ENCODE measurements at regions not wholly inside any gene's neighbourhood (a gene's known extent, or its start where the extent isn't known, plus 50 kb on each side); places are given as distances from the start of the nearest gene placed in this dataset.

- Mint-ChIP-seq H3K27ac (no peak overlapping the region), H3K36me3 (no peaks in the 10 kb centered on the region), H3K9me3 (peaks cover 20% of the 10 kb centered on the region), H3K4me3 (no peak overlapping the region), H3K4me1 (no peaks in the 10 kb centered on the region), H3K27me3 (no peaks in the 10 kb centered on the region)
- DNase-seq = no peak
- CTCF ChIA-PET = no interaction called here
Observed at GRCh38 chr11:92707173-92707619, 262.3 kb upstream of the MTNR1B start.

- Mint-ChIP-seq H3K4me1 (no peaks in the 10 kb centered on the region), H3K36me3 (no peaks in the 10 kb centered on the region), H3K27me3 (no peaks in the 10 kb centered on the region), H3K9me3 (peaks cover 20% of the 10 kb centered on the region), H3K27ac (no peak overlapping the region), H3K4me3 (no peak overlapping the region)
- CTCF ChIA-PET = no interaction called here
- no peak for DNase-seq
Observed at GRCh38 chr11:92707665-92708064, 261.8 kb upstream of the MTNR1B start.

- Mint-ChIP-seq H3K4me3 (no peak overlapping the region), H3K36me3 (no peaks in the 10 kb centered on the region), H3K27me3 (no peaks in the 10 kb centered on the region), H3K9me3 (peaks cover 19% of the 10 kb centered on the region), H3K4me1 (no peaks in the 10 kb centered on the region), H3K27ac (no peak overlapping the region)
- no peak for DNase-seq
- CTCF ChIA-PET = no interaction called here
Observed at GRCh38 chr11:92709329-92709728, 260.1 kb upstream of the MTNR1B start.

- no peaks in the 10 kb centered on the region for H3K36me3 Mint-ChIP-seq
- H3K4me1 Mint-ChIP-seq = no peaks in the 10 kb centered on the region
- H3K4me3 Mint-ChIP-seq = no peak overlapping the region
- CTCF ChIA-PET = no interaction called here
- no peak overlapping the region for H3K27ac Mint-ChIP-seq
- H3K27me3 Mint-ChIP-seq = no peaks in the 10 kb centered on the region
- H3K9me3 Mint-ChIP-seq = no peaks in the 10 kb centered on the region
- no peak for DNase-seq
Observed at GRCh38 chr11:92711926-92712325, 257.5 kb upstream of the MTNR1B start.

GRCh38 chr11:92714111-92714510 lies 255.3 kb upstream of the MTNR1B start:
- Mint-ChIP-seq H3K9me3 (no peaks in the 10 kb centered on the region), H3K4me3 (no peak overlapping the region), H3K27me3 (no peaks in the 10 kb centered on the region), H3K36me3 (no peaks in the 10 kb centered on the region), H3K27ac (no peak overlapping the region), H3K4me1 (no peaks in the 10 kb centered on the region)
- DNase-seq = no peak
- CTCF ChIA-PET = no interaction called here

GRCh38 chr11:92717240-92717639 lies 252.2 kb upstream of the MTNR1B start:
- Mint-ChIP-seq H3K36me3 (no peaks in the 10 kb centered on the region), H3K4me3 (no peak overlapping the region), H3K9me3 (no peaks in the 10 kb centered on the region), H3K4me1 (no peaks in the 10 kb centered on the region), H3K27me3 (no peaks in the 10 kb centered on the region), H3K27ac (no peak overlapping the region)
- CTCF ChIA-PET = no interaction called here
- DNase-seq = no peak

- H3K4me3 Mint-ChIP-seq = no peak overlapping the region
- CTCF ChIA-PET = no interaction called here
- no peaks in the 10 kb centered on the region for H3K36me3 Mint-ChIP-seq
- H3K27me3 Mint-ChIP-seq = no peaks in the 10 kb centered on the region
- H3K4me1 Mint-ChIP-seq = no peaks in the 10 kb centered on the region
- H3K9me3 Mint-ChIP-seq = peaks cover 5% of the 10 kb centered on the region
- DNase-seq = no peak
- no peak overlapping the region for H3K27ac Mint-ChIP-seq
Observed at GRCh38 chr11:92720385-92720784, 249.1 kb upstream of the MTNR1B start.

GRCh38 chr11:92725352-92725751 lies 244.1 kb upstream of the MTNR1B start:
- CTCF ChIA-PET = no interaction called here
- no peak for DNase-seq
- Mint-ChIP-seq H3K36me3 (no peaks in the 10 kb centered on the region), H3K4me3 (no peak overlapping the region), H3K27me3 (no peaks in the 10 kb centered on the region), H3K4me1 (no peaks in the 10 kb centered on the region), H3K9me3 (peaks cover 5% of the 10 kb centered on the region), H3K27ac (no peak overlapping the region)

- H3K27ac Mint-ChIP-seq = no peak overlapping the region
- no peaks in the 10 kb centered on the region for H3K36me3 Mint-ChIP-seq
- H3K4me1 Mint-ChIP-seq = no peaks in the 10 kb centered on the region
- peaks cover 5% of the 10 kb centered on the region for H3K9me3 Mint-ChIP-seq
- H3K4me3 Mint-ChIP-seq = no peak overlapping the region
- DNase-seq = no peak
- CTCF ChIA-PET = no interaction called here
- no peaks in the 10 kb centered on the region for H3K27me3 Mint-ChIP-seq
Observed at GRCh38 chr11:92727123-92727522, 242.3 kb upstream of the MTNR1B start.

GRCh38 chr11:92727769-92728168 lies 241.7 kb upstream of the MTNR1B start:
- Mint-ChIP-seq H3K27me3 (no peaks in the 10 kb centered on the region), H3K9me3 (peaks cover 5% of the 10 kb centered on the region), H3K4me3 (no peak overlapping the region), H3K4me1 (no peaks in the 10 kb centered on the region), H3K27ac (no peak overlapping the region), H3K36me3 (no peaks in the 10 kb centered on the region)
- no peak for DNase-seq
- CTCF ChIA-PET = no interaction called here

GRCh38 chr11:92728628-92729027 lies 240.8 kb upstream of the MTNR1B start:
- Mint-ChIP-seq H3K4me1 (no peaks in the 10 kb centered on the region), H3K36me3 (no peaks in the 10 kb centered on the region), H3K9me3 (peaks cover 3% of the 10 kb centered on the region), H3K27ac (no peak overlapping the region), H3K4me3 (no peak overlapping the region), H3K27me3 (no peaks in the 10 kb centered on the region)
- DNase-seq = no peak
- CTCF ChIA-PET = no interaction called here

- Mint-ChIP-seq H3K27ac (no peak overlapping the region), H3K9me3 (no peaks in the 10 kb centered on the region), H3K36me3 (no peaks in the 10 kb centered on the region), H3K27me3 (no peaks in the 10 kb centered on the region), H3K4me3 (no peak overlapping the region), H3K4me1 (no peaks in the 10 kb centered on the region)
- no peak for DNase-seq
- CTCF ChIA-PET = no interaction called here
Observed at GRCh38 chr11:92735039-92735438, 234.4 kb upstream of the MTNR1B start.

- no peaks in the 10 kb centered on the region for H3K4me1 Mint-ChIP-seq
- H3K36me3 Mint-ChIP-seq = no peaks in the 10 kb centered on the region
- H3K27me3 Mint-ChIP-seq = no peaks in the 10 kb centered on the region
- no peak overlapping the region for H3K27ac Mint-ChIP-seq
- no peak overlapping the region for H3K4me3 Mint-ChIP-seq
- CTCF ChIA-PET = no interaction called here
- H3K9me3 Mint-ChIP-seq = no peaks in the 10 kb centered on the region
- no peak for DNase-seq
Observed at GRCh38 chr11:92738276-92738675, 231.2 kb upstream of the MTNR1B start.

- H3K36me3 Mint-ChIP-seq = no peaks in the 10 kb centered on the region
- CTCF ChIA-PET = no interaction called here
- no peaks in the 10 kb centered on the region for H3K27me3 Mint-ChIP-seq
- no peaks in the 10 kb centered on the region for H3K9me3 Mint-ChIP-seq
- no peaks in the 10 kb centered on the region for H3K4me1 Mint-ChIP-seq
- no peak overlapping the region for H3K4me3 Mint-ChIP-seq
- DNase-seq = no peak
- H3K27ac Mint-ChIP-seq = no peak overlapping the region
Observed at GRCh38 chr11:92739041-92739440, 230.4 kb upstream of the MTNR1B start.

- CTCF ChIA-PET = no interaction called here
- no peak overlapping the region for H3K4me3 Mint-ChIP-seq
- H3K9me3 Mint-ChIP-seq = no peaks in the 10 kb centered on the region
Observed at GRCh38 chr11:92739491-92739890, 230.0 kb upstream of the MTNR1B start.

GRCh38 chr11:92740276-92740675 lies 229.2 kb upstream of the MTNR1B start:
- CTCF ChIA-PET = no interaction called here
- Mint-ChIP-seq H3K4me1 (no peaks in the 10 kb centered on the region), H3K27ac (no peak overlapping the region), H3K36me3 (no peaks in the 10 kb centered on the region), H3K4me3 (no peak overlapping the region), H3K9me3 (no peaks in the 10 kb centered on the region), H3K27me3 (no peaks in the 10 kb centered on the region)
- DNase-seq = no peak

More at GRCh38 chr11:92739491-92739890, 230.0 kb upstream of the MTNR1B start:
- DNase-seq = no peak
- Mint-ChIP-seq H3K27me3 (no peaks in the 10 kb centered on the region), H3K27ac (no peak overlapping the region), H3K4me1 (no peaks in the 10 kb centered on the region), H3K36me3 (no peaks in the 10 kb centered on the region)
